AG10803 (cell line): ENCODE measurements at regions not wholly inside any gene's neighbourhood (a gene's known extent, or its start where the extent isn't known, plus 50 kb on each side); places are given as distances from the start of the nearest gene placed in this dataset.

Experiments
- DNase-seq: peaks from one replicate; pipeline ENCODE4 v3.0.0; 2010; ENCODE audit warnings: low read depth
- H3K4me3 ChIP-seq: 2 replicates; pipeline ENCODE4 v1.5.1; 2011; ENCODE audit warnings: mild to moderate bottlenecking, low read length, control low read depth
- TF ChIP-seq, protein P1 (sequence below): conservative IDR thresholded peaks from 2 replicates; pipeline ENCODE4 v1.5.1; 2011; ENCODE audit warnings: mild to moderate bottlenecking, low read length, control low read depth, inconsistent platforms

DNA sequence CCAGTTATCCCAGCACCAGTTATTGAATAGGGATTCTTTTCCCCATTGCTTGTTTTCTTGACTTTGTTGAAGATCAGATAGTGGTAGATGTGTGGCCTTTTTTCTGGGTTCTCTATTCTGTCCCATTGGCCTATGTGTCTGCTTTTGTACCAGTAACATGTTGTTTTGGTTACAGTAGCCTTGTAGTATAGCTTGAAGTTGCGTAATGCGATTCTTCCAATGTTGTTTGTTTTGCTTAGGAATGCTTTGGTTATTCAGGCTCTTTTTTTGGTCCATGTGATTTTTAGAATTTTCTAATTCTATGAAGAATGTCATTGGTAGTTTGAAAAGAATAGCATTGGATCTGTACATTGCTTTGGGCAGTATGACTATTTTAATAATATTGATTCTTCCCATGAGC, 94.3 kb upstream of the CHMP2B start:
- TF ChIP-seq, protein P1, sequence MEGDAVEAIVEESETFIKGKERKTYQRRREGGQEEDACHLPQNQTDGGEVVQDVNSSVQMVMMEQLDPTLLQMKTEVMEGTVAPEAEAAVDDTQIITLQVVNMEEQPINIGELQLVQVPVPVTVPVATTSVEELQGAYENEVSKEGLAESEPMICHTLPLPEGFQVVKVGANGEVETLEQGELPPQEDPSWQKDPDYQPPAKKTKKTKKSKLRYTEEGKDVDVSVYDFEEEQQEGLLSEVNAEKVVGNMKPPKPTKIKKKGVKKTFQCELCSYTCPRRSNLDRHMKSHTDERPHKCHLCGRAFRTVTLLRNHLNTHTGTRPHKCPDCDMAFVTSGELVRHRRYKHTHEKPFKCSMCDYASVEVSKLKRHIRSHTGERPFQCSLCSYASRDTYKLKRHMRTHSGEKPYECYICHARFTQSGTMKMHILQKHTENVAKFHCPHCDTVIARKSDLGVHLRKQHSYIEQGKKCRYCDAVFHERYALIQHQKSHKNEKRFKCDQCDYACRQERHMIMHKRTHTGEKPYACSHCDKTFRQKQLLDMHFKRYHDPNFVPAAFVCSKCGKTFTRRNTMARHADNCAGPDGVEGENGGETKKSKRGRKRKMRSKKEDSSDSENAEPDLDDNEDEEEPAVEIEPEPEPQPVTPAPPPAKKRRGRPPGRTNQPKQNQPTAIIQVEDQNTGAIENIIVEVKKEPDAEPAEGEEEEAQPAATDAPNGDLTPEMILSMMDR, result no peak
- peak; percentile 29 for DNase-seq
- no peak overlapping the region for H3K4me3 ChIP-seq

DNA sequence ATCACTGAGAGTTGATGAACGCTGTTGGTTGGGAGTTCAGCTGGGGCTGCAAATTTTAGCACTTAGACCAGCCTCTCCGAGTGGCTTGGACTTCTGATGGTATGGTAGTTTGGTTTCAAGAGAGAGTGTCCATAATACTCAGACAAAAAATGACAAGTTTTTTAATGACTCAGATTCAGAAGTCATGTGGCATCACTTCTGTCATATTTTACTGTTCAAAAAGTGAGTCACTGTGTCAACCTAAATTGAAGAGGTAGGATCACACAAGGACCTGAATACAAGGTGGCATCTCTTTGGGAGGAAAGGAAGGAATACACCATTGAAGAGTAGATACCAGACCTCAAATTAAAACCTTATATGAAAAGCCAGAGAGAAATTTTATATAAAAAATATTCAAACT, 99.1 kb upstream of the CHMP2B start:
- no peak for DNase-seq
- no peak overlapping the region for H3K4me3 ChIP-seq
- TF ChIP-seq, protein P1, result no peak

DNA sequence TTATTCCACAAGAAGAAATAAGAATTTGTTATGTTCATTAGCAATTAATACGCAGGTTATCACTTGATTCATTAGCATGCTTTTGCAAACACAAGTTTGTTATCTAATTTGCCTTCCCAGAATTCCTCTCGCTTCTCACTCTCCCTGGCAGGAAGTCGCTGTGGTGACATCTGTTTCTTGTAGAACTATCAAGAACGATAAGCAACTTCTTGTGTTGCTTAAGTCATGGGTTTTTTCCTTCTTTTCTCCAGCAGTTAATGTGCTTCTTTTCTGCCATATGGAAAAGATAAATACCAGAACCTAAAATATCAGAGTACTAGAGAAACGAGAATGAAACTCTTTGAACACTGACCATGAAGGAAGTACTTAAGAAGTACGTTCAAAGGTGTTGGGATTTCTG, 99.8 kb upstream of the CHMP2B start:
- peak; percentile 20 for DNase-seq
- TF ChIP-seq, protein P1, result no peak
- no peak overlapping the region for H3K4me3 ChIP-seq

DNA sequence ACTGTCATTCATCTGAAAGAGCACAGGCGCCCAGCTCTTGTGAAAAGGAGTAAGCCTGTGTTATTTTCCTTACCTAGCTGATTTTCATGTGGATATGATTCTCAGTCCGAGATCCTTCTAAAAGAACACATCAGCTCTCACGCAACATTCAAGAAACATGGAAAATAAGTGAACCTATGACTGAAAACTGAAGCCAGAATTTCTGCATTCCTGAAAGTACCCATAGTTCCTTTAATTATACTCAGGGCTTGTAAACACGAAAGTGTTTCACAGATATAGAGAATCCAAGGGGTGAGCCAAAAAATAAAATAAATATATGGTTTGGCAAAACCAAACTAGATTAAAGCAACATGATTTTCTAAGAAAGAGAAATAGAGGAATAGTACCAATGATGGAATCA, 100.8 kb upstream of the CHMP2B start:
- TF ChIP-seq, protein P1, result no peak
- DNase-seq, result no peak

DNA sequence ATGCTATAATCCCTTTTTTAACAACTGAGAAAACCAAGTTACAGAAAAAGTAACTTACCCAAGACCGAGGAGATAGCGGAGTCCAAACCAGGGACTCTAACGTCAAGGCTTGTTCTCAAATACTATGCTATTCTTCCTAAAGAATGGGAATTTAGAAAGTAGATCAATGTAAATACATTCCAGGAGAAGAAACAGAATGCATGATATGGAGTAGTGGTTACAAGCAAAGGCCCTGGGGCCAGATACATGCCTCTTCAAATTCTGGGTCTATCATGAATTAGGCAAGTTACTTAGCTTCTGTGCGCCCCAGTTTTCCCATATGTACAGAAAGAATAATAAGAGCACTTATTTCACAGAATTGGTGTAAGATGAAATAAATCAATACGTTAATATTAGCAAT, 102.0 kb upstream of the CHMP2B start:
- no peak for DNase-seq
- TF ChIP-seq, protein P1, result no peak
- H3K4me3 ChIP-seq, result no peak overlapping the region

More for the DNA sequence above, 100.8 kb upstream of the CHMP2B start:
- H3K4me3 ChIP-seq, result no peak overlapping the region

DNA sequence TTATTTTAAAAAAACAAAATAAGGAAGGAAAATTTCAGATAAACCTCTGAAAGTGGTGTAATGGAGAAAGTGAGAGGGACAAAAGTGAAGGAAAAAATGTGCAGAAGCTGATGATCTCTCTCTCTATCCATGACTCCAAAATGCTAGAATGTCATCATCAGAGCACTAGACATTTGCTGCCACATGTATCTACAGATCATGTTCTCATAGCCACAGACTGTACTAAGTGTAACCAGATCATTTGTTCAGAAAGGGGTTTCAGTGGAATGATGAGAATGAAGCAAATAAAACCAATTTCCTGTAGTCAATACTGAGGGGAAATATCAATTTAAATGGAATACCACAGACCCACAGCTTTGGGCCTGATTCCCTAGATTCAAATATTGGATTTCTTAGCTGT, 104.3 kb upstream of the CHMP2B start:
- no peak for DNase-seq
- H3K4me3 ChIP-seq, result no peak overlapping the region
- TF ChIP-seq, protein P1, result no peak

DNA sequence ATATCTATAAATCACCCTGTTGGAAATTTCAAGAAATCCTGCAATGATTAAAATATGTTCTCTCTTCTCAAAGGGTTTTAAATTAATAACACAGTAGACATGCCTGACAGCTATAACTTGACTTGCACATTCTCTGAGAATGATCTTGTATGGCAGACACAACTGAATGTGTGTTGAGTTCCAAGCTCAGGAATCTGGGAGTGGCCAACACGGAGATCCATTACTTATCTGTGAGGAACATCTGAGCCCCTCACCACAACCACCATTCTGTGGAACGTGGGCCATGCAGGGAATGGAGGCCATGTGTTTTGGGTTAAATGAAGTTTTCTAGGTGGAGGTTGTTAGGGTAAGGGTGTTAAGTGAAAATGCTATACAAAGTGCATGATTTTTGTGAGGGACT, 105.3 kb upstream of the CHMP2B start:
- no peak for DNase-seq
- H3K4me3 ChIP-seq, result no peak overlapping the region
- TF ChIP-seq, protein P1, result no peak
